DMS53 treated with DMSO at 0.1 percent for 48 hours (cell line): ENCODE measurements at regions not wholly inside any gene's neighbourhood (a gene's known extent, or its start where the extent isn't known, plus 50 kb on each side); places are given as distances from the start of the nearest gene placed in this dataset.
"Not testable (repeated sequence)": the region's sequence is repeated elsewhere in the genome, so short reads cannot be mapped to it uniquely, and the experiment has no call there.

Experiments
- DNase-seq: peaks from one replicate; lab custom pipeline; 2025; ENCODE audit not compliant: unreplicated experiment; lab: John Stamatoyannopoulos, UW

GRCh38 chr18:59801576-59801975, 98.2 kb upstream of the PMAIP1 start:
- no peak for DNase-seq

GRCh38 chr18:59800897-59801296, 98.9 kb upstream of the PMAIP1 start:
- DNase-seq = no peak

GRCh38 chr18:59799383-59800015, 100.3 kb upstream of the PMAIP1 start:
- no peak for DNase-seq

- DNase-seq = no peak
Observed at GRCh38 chr18:59795882-59796281, 98.7 kb upstream of the CCBE1 start.

- no peak for DNase-seq
Observed at GRCh38 chr18:59792353-59792752, 95.1 kb upstream of the CCBE1 start.

GRCh38 chr18:59790346-59790936, 93.2 kb upstream of the CCBE1 start:
- not testable (repeated sequence) for DNase-seq

- DNase-seq = no peak
Observed at GRCh38 chr18:59788791-59789106, 91.5 kb upstream of the CCBE1 start.

GRCh38 chr18:59787998-59788790, 91.0 kb upstream of the CCBE1 start:
- peak; percentile 50 for DNase-seq

GRCh38 chr18:59784694-59785093, 87.5 kb upstream of the CCBE1 start:
- no peak for DNase-seq

- peak; percentile 84 for DNase-seq
Observed at GRCh38 chr18:59783138-59783537, 85.9 kb upstream of the CCBE1 start.

GRCh38 chr18:59779979-59780378, 82.8 kb upstream of the CCBE1 start:
- no peak for DNase-seq

- no peak for DNase-seq
Observed at GRCh38 chr18:59778434-59778833, 81.2 kb upstream of the CCBE1 start.

GRCh38 chr18:59777636-59778035, 80.4 kb upstream of the CCBE1 start:
- DNase-seq = no peak

GRCh38 chr18:59769129-59769865, 72.1 kb upstream of the CCBE1 start:
- DNase-seq = no peak

GRCh38 chr18:59768409-59768808, 71.2 kb upstream of the CCBE1 start:
- no peak for DNase-seq

- DNase-seq = no peak
Observed at GRCh38 chr18:59767732-59768131, 70.5 kb upstream of the CCBE1 start.

- DNase-seq = no peak
Observed at GRCh38 chr18:59765343-59765742, 68.1 kb upstream of the CCBE1 start.

- no peak for DNase-seq
Observed at GRCh38 chr18:59764281-59764680, 67.1 kb upstream of the CCBE1 start.

- no peak for DNase-seq
Observed at GRCh38 chr18:59763541-59764136, 66.4 kb upstream of the CCBE1 start.

- no peak for DNase-seq
Observed at GRCh38 chr18:59760619-59761600, 63.7 kb upstream of the CCBE1 start.
